ENCODE measurements at regions not wholly inside any gene's neighbourhood (a gene's known extent, or its start where the extent isn't known, plus 50 kb on each side); places are given as distances from the start of the nearest gene placed in this dataset.

- no peak for DNase-seq (ENCODE audit: low read depth, low spot score)
- no peak for TF ChIP-seq CTCF (IDR thresholded peaks at IDR 0.05; ENCODE audit: low read depth, low read length)
- no peak overlapping the region for H3K4me3 ChIP-seq (ENCODE audit: low read depth, low read length)
- in situ Hi-C loops (cut with HindIII; ENCODE audit: low sequenced_read_pairs) = no loop called here
Observed at GRCh38 chr2:82254728-82255127, 1950.2 kb upstream of the LRRTM1 start.

- no peak for DNase-seq (ENCODE audit: low read depth, low spot score)
- in situ Hi-C loops (cut with HindIII; ENCODE audit: low sequenced_read_pairs) = no loop called here
- no peak for TF ChIP-seq CTCF (IDR thresholded peaks at IDR 0.05; ENCODE audit: low read depth, low read length)
- no peak overlapping the region for H3K4me3 ChIP-seq (ENCODE audit: low read depth, low read length)
Observed at GRCh38 chr2:82246220-82246775, 1941.7 kb upstream of the LRRTM1 start.

GRCh38 chr2:82239176-82239575 is 1934.6 kb upstream of the LRRTM1 start:
- TF ChIP-seq CTCF (IDR thresholded peaks at IDR 0.05; ENCODE audit: low read depth, low read length) = no peak
- no peak for DNase-seq (ENCODE audit: low read depth, low spot score)
- in situ Hi-C loops (cut with HindIII; ENCODE audit: low sequenced_read_pairs) = no loop called here

GRCh38 chr2:82237994-82238662 is 1933.6 kb upstream of the LRRTM1 start:
- no peak for TF ChIP-seq CTCF (IDR thresholded peaks at IDR 0.05; ENCODE audit: low read depth, low read length)

More at GRCh38 chr2:82239176-82239575, 1934.6 kb upstream of the LRRTM1 start:
- no peak overlapping the region for H3K4me3 ChIP-seq (ENCODE audit: low read depth, low read length)

GRCh38 chr2:82234283-82234874 is 1929.8 kb upstream of the LRRTM1 start:
- in situ Hi-C loops (cut with HindIII; ENCODE audit: low sequenced_read_pairs) = no loop called here
- DNase-seq (ENCODE audit: low read depth, low spot score) = no peak
- TF ChIP-seq CTCF (IDR thresholded peaks at IDR 0.05; ENCODE audit: low read depth, low read length) = no peak

More at GRCh38 chr2:82237994-82238662, 1933.6 kb upstream of the LRRTM1 start:
- no peak for DNase-seq (ENCODE audit: low read depth, low spot score)
- in situ Hi-C loops (cut with HindIII; ENCODE audit: low sequenced_read_pairs) = no loop called here
- no peak overlapping the region for H3K4me3 ChIP-seq (ENCODE audit: low read depth, low read length)

GRCh38 chr2:82233806-82234205 is 1929.3 kb upstream of the LRRTM1 start:
- no peak for DNase-seq (ENCODE audit: low read depth, low spot score)
- TF ChIP-seq CTCF (IDR thresholded peaks at IDR 0.05; ENCODE audit: low read depth, low read length) = no peak
- H3K4me3 ChIP-seq (ENCODE audit: low read depth, low read length) = no peak overlapping the region
- in situ Hi-C loops (cut with HindIII; ENCODE audit: low sequenced_read_pairs) = no loop called here

More at GRCh38 chr2:82234283-82234874, 1929.8 kb upstream of the LRRTM1 start:
- no peak overlapping the region for H3K4me3 ChIP-seq (ENCODE audit: low read depth, low read length)

All from astrocyte of the spinal cord (primary cell).